Testis (tissue), 2 donors: ENCODE measurements at regions not wholly inside any gene's neighbourhood (a gene's known extent, or its start where the extent isn't known, plus 50 kb on each side); places are given as distances from the start of the nearest gene placed in this dataset.

Experiments used
- DNase-seq: peaks from one replicate; pipeline ENCODE4 v3.0.0-alpha.2; 2019
- H3K27ac ChIP-seq, 2 donors: fragments of 200-600 bp; sonication (generic); one replicate each; pipeline ENCODE4 v1.5.1; 2019
- H3K27me3 ChIP-seq: fragments of 200-600 bp; sonication (generic); one replicate; pipeline ENCODE4 v1.5.1; 2019
- H3K36me3 ChIP-seq: fragments of 200-600 bp; sonication (generic); one replicate; pipeline ENCODE4 v1.5.1; 2017; ENCODE audit warnings: low read depth; ENCODE audit errors: missing control alignments
- H3K4me1 ChIP-seq: fragments of 200-600 bp; sonication (generic); one replicate; pipeline ENCODE4 v1.5.1; 2019
- H3K4me3 ChIP-seq, 2 donors: fragments of 200-600 bp; sonication (generic); one replicate each; pipeline ENCODE4 v1.5.1; 2017 to 2019
- H3K9me3 ChIP-seq: fragments of 200-600 bp; sonication (generic); one replicate; pipeline ENCODE4 v1.5.1; 2017
- CTCF ChIP-seq, 3 experiments: fragments of 450-650 bp in 2 of 3; fragments of 200-600 bp in 1 of 3; sonication (generic) in 1 of 3; IDR thresholded peaks; one replicate each; pipeline ENCODE4 v1.5.1; 2016 to 2019; ENCODE audit warnings: antibody characterized with exemption in 3 of 3, mild to moderate bottlenecking in 2 of 3, moderate library complexity in 1 of 3
- POLR2A ChIP-seq: fragments of 450-650 bp; IDR thresholded peaks from one replicate; pipeline ENCODE4 v1.6.1; 2017; ENCODE audit warnings: antibody characterized with exemption, mild to moderate bottlenecking, moderate library complexity
- WGBS, 2 donors: methylation state at CpG; one replicate each; pipeline ENCODE4 v1.1.5; 2018; 5-methylcytosine and 5-hydroxymethylcytosine counted together
- intact Hi-C: fragments of 100-400 bp; cut with DNase I; formaldehyde crosslinking; loops from one replicate; pipeline ENCODE4 v1.15.1; 2023; ENCODE audit warnings: low total_unique reads

GRCh38 chr4:29966386-29966785 lies 753.8 kb upstream of the PCDH7 start:
- no peaks in the 10 kb centered on the region for H3K4me1 ChIP-seq
- H3K27me3 ChIP-seq = no peaks in the 10 kb centered on the region
- TF ChIP-seq POLR2A (no peak), CTCF (IDR thresholded peaks at IDR 0.05) (no peak)
- no peak for DNase-seq
- no peak overlapping the region for H3K4me3 ChIP-seq
- WGBS, 2 donors = 84 to 85% methylated on average over 2 of the region's 2 CpGs
- no peaks in the 10 kb centered on the region for H3K36me3 ChIP-seq
- H3K9me3 ChIP-seq = no peaks in the 10 kb centered on the region
- no peak overlapping the region for H3K27ac ChIP-seq
- intact Hi-C loops = no loop called here

GRCh38 chr4:29970626-29971025 lies 749.5 kb upstream of the PCDH7 start:
- H3K27me3 ChIP-seq = no peaks in the 10 kb centered on the region
- no peaks in the 10 kb centered on the region for H3K4me1 ChIP-seq
- no peak overlapping the region for H3K27ac ChIP-seq
- no peak overlapping the region for H3K4me3 ChIP-seq
- intact Hi-C loops = no loop called here
- TF ChIP-seq POLR2A = no peak
- TF ChIP-seq CTCF (IDR thresholded peaks at IDR 0.05) = no peak
- H3K9me3 ChIP-seq = no peaks in the 10 kb centered on the region
- WGBS, 2 donors = 76 to 79% methylated on average over 2 of the region's 2 CpGs
- no peaks in the 10 kb centered on the region for H3K36me3 ChIP-seq
- peak; percentile 21 for DNase-seq

GRCh38 chr4:29972121-29972520 lies 748.0 kb upstream of the PCDH7 start:
- Histone ChIP-seq H3K4me1 (no peaks in the 10 kb centered on the region), H3K9me3 (no peaks in the 10 kb centered on the region), H3K4me3 (no peak overlapping the region), H3K27me3 (no peaks in the 10 kb centered on the region), H3K36me3 (no peaks in the 10 kb centered on the region), H3K27ac (no peak overlapping the region)
- intact Hi-C loops = no loop called here
- WGBS, 2 donors = 90 to 96% methylated on average over 3 of the region's 3 CpGs
- no peak for DNase-seq
- TF ChIP-seq POLR2A (no peak), CTCF (IDR thresholded peaks at IDR 0.05) (no peak)

GRCh38 chr4:29983890-29984289 lies 736.3 kb upstream of the PCDH7 start:
- no peak for TF ChIP-seq POLR2A
- TF ChIP-seq CTCF (IDR thresholded peaks at IDR 0.05) = no peak
- Histone ChIP-seq H3K4me1 (no peaks in the 10 kb centered on the region), H3K27me3 (no peaks in the 10 kb centered on the region), H3K36me3 (no peaks in the 10 kb centered on the region), H3K4me3 (no peak overlapping the region), H3K9me3 (no peaks in the 10 kb centered on the region), H3K27ac (no peak overlapping the region)
- no peak for DNase-seq
- WGBS, 2 donors = 90% methylated on average over 3 of the region's 3 CpGs; no CpG with 5 or more reads in 1 of the 2 donors
- intact Hi-C loops = no loop called here

- no peaks in the 10 kb centered on the region for H3K4me1 ChIP-seq
- intact Hi-C loops = no loop called here
- WGBS, 2 donors = 67 to 85% methylated on average over 1 of the region's 1 CpG
- no peaks in the 10 kb centered on the region for H3K27me3 ChIP-seq
- TF ChIP-seq CTCF (IDR thresholded peaks at IDR 0.05) (no peak), POLR2A (no peak)
- H3K27ac ChIP-seq = no peak overlapping the region
- H3K36me3 ChIP-seq = no peaks in the 10 kb centered on the region
- no peaks in the 10 kb centered on the region for H3K9me3 ChIP-seq
- DNase-seq = no peak
- no peak overlapping the region for H3K4me3 ChIP-seq
Observed at GRCh38 chr4:30001628-30002027, 718.5 kb upstream of the PCDH7 start.
